Transverse colon (tissue), 4 donors: ENCODE measurements at regions not wholly inside any gene's neighbourhood (a gene's known extent, or its start where the extent isn't known, plus 50 kb on each side); places are given as distances from the start of the nearest gene placed in this dataset.

ENCODE experiments used
- DNase-seq: peaks from one replicate; pipeline ENCODE4 v3.0.0-alpha.2; 2019
- H3K27ac ChIP-seq, 4 donors: fragments of 200-600 bp; sonication (generic); 2 replicates each; pipeline ENCODE4 v1.5.1; 2016 to 2018; ENCODE audit warnings: inconsistent platforms in 4 of 4
- H3K27me3 ChIP-seq: fragments of 200-600 bp; sonication (generic); 2 replicates; pipeline ENCODE4 v1.5.1; 2017; ENCODE audit warnings: inconsistent platforms
- H3K36me3 ChIP-seq, 4 donors: fragments of 200-600 bp; sonication (generic); 2 replicates each; pipeline ENCODE4 v1.5.1; 2017 to 2019; ENCODE audit warnings: inconsistent platforms in 4 of 4
- H3K4me1 ChIP-seq, 4 donors: fragments of 200-600 bp; sonication (generic); 2 replicates each; pipeline ENCODE4 v1.5.1; 2017 to 2020; ENCODE audit warnings: inconsistent platforms in 4 of 4
- H3K4me3 ChIP-seq, 4 donors: fragments of 200-600 bp; sonication (generic); 1 replicate in 1 of 4; 2 replicates in 3 of 4; pipeline versions ENCODE4 v1.5.1 to v1.6.1; 2017 to 2019; ENCODE audit warnings: inconsistent platforms in 4 of 4
- H3K9me3 ChIP-seq, 2 donors: fragments of 200-600 bp; sonication (generic); 2 replicates each; pipeline ENCODE4 v1.5.1; 2017 to 2019; ENCODE audit warnings: inconsistent platforms in 2 of 2
- CTCF ChIP-seq, 5 experiments: fragments of 200-600 bp in 3 of 5; fragments of 450-650 bp in 2 of 5; sonication (generic) in 3 of 5; IDR thresholded peaks; 1 replicate in 2 of 5; 2 replicates in 3 of 5; pipeline ENCODE4 v1.5.1; 2016 to 2017; ENCODE audit warnings: antibody characterized with exemption in 5 of 5, inconsistent platforms in 3 of 5, mild to moderate bottlenecking in 2 of 5, moderate library complexity in 1 of 5
- EP300 ChIP-seq: sonication (generic); formaldehyde crosslinking; IDR thresholded peaks from one replicate; pipeline ENCODE4 v1.6.1; 2017; ENCODE audit warnings: antibody characterized with exemption, low read depth
- POLR2A ChIP-seq: fragments of 450-650 bp; IDR thresholded peaks from one replicate; pipeline ENCODE4 v1.6.1; 2016; ENCODE audit warnings: antibody characterized with exemption, mild to moderate bottlenecking, moderate library complexity
- POLR2AphosphoS5 ChIP-seq, 3 donors: sonication (generic); formaldehyde crosslinking; IDR thresholded peaks; one replicate each; pipeline ENCODE4 v1.6.1; 2016; ENCODE audit warnings: antibody characterized with exemption in 3 of 3
- WGBS, 2 donors: methylation state at CpG; one replicate each; pipeline ENCODE4 v1.1.5; 2018; ENCODE audit warnings: low coverage in 1 of 2; 5-methylcytosine and 5-hydroxymethylcytosine counted together
- in situ Hi-C, 4 donors: fragments of 200-750 bp; cut with MboI; loops; one replicate each; pipeline versions ENCODE4 v1.15.0 to v1.15.1; 2017; ENCODE audit warnings: low sequenced_read_pairs in 3 of 4, low pct_ligation_motif_present in 1 of 4, low pct_unique_long_range_greater_than_20kb in 1 of 4
- intact Hi-C: fragments of 100-400 bp; cut with DNase I; formaldehyde crosslinking; loops from one replicate; pipeline ENCODE4 v1.15.1; 2023; ENCODE audit warnings: low total_unique reads

GRCh38 chr2:84031312-84032050 lies 427.6 kb downstream of the SUCLG1 start:
- 96 to 97% methylated on average over 5 of the region's 5 CpGs for WGBS, 2 donors
- TF ChIP-seq POLR2A (no peak), CTCF (IDR thresholded peaks at IDR 0.05) (no peak), EP300 (no peak), POLR2AphosphoS5 (IDR thresholded peaks at IDR 0.05) (no peak)
- Histone ChIP-seq H3K36me3 (no peaks in the 10 kb centered on the region), H3K4me3 (no peak overlapping the region), H3K9me3 (no peaks in the 10 kb centered on the region), H3K27me3 (no peaks in the 10 kb centered on the region), H3K4me1 (peaks cover 0 to 3% (median 0%) of the 10 kb centered on the region in 4 donors), H3K27ac (no peak overlapping the region)
- in situ Hi-C loops: no loop called here
- intact Hi-C loops: no loop called here
- DNase-seq: no peak

GRCh38 chr2:84029903-84030575 lies 429.0 kb downstream of the SUCLG1 start:
- intact Hi-C loops: no loop called here
- H3K9me3 ChIP-seq: no peaks in the 10 kb centered on the region
- H3K4me3 ChIP-seq: no peak overlapping the region
- no peak for DNase-seq
- peaks cover 0 to 3% (median 0%) of the 10 kb centered on the region in 4 donors for H3K4me1 ChIP-seq
- TF ChIP-seq CTCF (IDR thresholded peaks at IDR 0.05) (no peak), POLR2AphosphoS5 (IDR thresholded peaks at IDR 0.05) (no peak), POLR2A (no peak), EP300 (no peak)
- H3K27me3 ChIP-seq: no peaks in the 10 kb centered on the region
- in situ Hi-C loops: loop anchor here in 2 of 4 donors (10.0 kb wide), 2 partner anchors 265 to 285 kb away; no protein-coding TSS in a partner anchor
- H3K36me3 ChIP-seq: no peaks in the 10 kb centered on the region
- no peak overlapping the region for H3K27ac ChIP-seq
- WGBS, 2 donors: 66 to 90% methylated on average over 1 to 4 of the region's 4 CpGs

- DNase-seq: no peak
- no peak overlapping the region for H3K27ac ChIP-seq
- peaks cover 0 to 3% (median 0%) of the 10 kb centered on the region in 4 donors for H3K4me1 ChIP-seq
- 56 to 65% methylated on average over 3 of the region's 3 CpGs for WGBS, 2 donors
- intact Hi-C loops: no loop called here
- no peaks in the 10 kb centered on the region for H3K27me3 ChIP-seq
- no peaks in the 10 kb centered on the region for H3K9me3 ChIP-seq
- H3K4me3 ChIP-seq: no peak overlapping the region
- no peaks in the 10 kb centered on the region for H3K36me3 ChIP-seq
- TF ChIP-seq CTCF (IDR thresholded peaks at IDR 0.05) (no peak), EP300 (no peak), POLR2A (no peak), POLR2AphosphoS5 (IDR thresholded peaks at IDR 0.05) (no peak)
- in situ Hi-C loops: loop anchor here in 2 of 4 donors (10.0 kb wide), 2 partner anchors 268 to 288 kb away; no protein-coding TSS in a partner anchor
Observed at GRCh38 chr2:84026818-84027217, 432.3 kb downstream of the SUCLG1 start.

GRCh38 chr2:84022810-84023431 lies 436.2 kb downstream of the SUCLG1 start:
- in situ Hi-C loops: loop anchor here (10.0 to 25.0 kb wide), 3 partner anchors 272 to 292 kb away; no protein-coding TSS in a partner anchor
- H3K4me1 ChIP-seq: no peaks in the 10 kb centered on the region
- no peak for TF ChIP-seq POLR2A
- TF ChIP-seq CTCF (IDR thresholded peaks at IDR 0.05): peak; percentile 52 to 65 (median 59)
- TF ChIP-seq EP300: no peak
- H3K4me3 ChIP-seq: no peak overlapping the region
- H3K9me3 ChIP-seq: no peaks in the 10 kb centered on the region
- intact Hi-C loops: no loop called here
- H3K27ac ChIP-seq: no peak overlapping the region
- H3K27me3 ChIP-seq: no peaks in the 10 kb centered on the region
- H3K36me3 ChIP-seq: no peaks in the 10 kb centered on the region
- peak; percentile 15 for DNase-seq
- 43 to 52% methylated on average over 5 of the region's 5 CpGs for WGBS, 2 donors
